DMS153 treated with DMSO at 0.1 percent for 48 hours (cell line): ENCODE measurements at regions not wholly inside any gene's neighbourhood (a gene's known extent, or its start where the extent isn't known, plus 50 kb on each side); places are given as distances from the start of the nearest gene placed in this dataset.

ENCODE experiments used
- DNase-seq: peaks from one replicate; lab custom pipeline; 2025; ENCODE audit not compliant: unreplicated experiment; lab: John Stamatoyannopoulos, UW

DNA sequence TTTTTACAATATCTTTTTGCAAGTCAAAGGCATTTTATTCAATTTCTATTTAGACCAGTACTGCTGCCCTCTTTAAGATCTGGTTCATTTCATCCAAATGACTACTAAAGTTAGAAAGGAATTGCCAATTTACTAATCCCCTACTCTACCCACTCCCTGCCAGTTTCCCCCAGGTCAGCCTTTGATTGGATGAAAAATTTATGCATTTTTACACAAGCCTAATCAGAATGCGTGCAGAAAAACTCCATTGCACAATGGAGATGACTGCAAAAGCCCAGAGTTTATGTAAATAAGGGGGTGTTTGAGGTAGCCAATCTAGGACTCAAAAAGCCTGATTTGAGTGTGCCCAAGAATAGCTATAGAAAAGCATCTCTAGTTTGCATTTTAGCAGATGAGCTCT, 310.6 kb downstream of the PABPC4L start:
- DNase-seq = no peak

DNA sequence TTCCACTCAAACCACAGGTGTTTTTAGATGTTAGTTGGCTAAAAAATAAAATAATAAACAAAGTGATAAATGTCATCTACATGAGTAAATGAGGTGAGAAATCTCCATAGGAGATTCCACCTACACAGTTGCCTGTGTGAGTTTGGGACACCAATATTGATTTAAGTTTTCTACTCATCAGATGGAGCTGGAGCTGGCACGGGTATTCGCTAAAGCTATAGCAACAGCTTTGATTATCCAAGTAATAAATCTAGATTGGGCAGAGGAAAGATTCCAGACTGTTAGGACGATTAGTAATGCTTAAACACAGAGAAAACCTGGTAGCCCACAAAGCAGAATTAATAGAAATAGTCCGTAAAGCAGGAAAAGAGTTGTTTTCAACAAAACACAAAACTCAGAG, 313.9 kb downstream of the PABPC4L start:
- no peak for DNase-seq

DNA sequence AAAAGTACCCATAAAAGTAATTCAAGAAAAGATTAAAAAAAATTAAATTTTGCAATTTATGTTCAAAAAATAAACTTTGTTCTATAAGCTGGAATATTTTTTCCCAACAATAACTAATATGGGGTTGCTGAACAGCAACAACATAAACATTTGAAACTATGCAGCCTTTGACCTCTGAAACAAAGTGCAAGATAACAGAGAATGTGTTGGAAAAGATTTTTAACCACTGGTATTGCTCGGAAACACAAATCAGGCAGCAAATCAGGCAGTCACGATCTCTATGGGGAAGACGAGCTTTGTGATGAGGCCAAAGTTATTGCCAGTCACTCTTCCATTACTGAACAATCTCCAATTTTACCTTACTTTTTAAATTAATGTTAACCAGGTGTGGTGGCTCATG, 332.1 kb downstream of the PABPC4L start:
- DNase-seq = no peak

DNA sequence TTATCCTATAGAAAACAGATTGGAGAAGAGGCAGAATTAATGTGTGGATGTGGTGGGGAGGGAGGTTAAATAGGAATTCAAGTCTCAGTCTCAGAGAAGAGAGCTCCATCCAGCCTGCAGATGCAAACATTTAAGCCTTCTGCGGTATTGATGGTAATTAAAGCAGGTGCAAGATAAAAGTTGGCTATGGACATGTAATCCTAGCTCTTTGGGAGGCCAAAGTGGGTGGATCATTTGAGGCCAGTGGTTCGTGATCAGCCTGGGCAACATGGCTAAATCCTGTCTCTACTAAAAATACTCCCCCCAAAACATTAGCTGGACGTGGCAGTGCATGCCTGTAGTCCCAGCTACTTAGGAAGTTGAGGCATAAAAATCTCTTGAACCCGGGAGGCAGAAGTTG, 332.7 kb downstream of the PABPC4L start:
- no peak for DNase-seq

DNA sequence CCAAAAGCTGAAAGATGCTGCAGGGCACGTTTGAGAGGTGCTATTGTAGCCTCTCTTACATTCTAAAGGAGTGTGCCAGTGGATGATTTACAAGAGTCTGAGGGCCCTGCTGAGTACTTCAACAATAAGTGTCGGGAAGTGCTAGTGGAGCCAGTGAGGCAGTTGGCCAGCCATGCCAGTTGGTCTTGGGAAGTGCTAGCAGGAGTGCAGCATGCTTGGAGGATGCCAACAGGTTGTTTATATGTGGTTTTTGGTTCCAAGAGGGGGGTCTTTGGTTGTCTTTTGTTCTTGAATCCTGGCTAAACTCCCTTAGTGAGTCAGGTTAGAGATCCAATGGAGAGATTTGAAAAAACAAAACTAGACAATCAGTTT, 335.3 kb downstream of the PABPC4L start:
- DNase-seq = no peak

DNA sequence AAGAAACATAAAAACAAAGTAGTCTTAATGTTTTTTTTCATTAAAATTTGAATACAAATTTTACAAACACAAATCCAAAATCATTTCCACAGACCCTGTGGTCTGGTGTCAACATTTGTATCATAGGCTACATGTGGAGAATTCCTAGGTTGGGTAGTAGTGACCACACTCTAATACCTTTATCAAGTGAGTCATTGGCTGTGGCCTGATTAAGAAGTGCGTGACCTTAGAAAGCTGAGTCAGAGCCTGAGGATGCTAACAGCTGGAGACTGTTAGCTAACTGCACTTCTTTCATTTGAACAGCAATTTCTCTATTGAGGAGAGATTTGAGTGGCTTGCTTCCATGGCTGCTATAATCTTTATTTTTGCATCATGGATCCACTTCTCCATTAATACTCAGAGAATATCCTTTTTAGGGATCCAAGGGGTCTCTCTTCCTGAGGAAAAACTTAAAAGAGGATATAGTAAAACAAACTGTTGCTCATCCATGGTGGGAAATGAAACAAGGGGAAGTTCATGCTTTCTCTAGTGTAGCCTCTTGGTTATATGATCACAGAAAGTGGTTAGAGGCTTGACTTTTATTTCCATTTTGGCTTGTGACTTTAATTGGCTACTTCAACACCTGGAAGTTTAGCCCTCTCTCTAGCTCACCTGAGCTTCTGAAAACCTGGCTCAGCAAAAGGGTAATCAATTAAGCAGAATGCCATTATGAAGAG, 335.8 kb downstream of the PABPC4L start:
- no peak for DNase-seq

DNA sequence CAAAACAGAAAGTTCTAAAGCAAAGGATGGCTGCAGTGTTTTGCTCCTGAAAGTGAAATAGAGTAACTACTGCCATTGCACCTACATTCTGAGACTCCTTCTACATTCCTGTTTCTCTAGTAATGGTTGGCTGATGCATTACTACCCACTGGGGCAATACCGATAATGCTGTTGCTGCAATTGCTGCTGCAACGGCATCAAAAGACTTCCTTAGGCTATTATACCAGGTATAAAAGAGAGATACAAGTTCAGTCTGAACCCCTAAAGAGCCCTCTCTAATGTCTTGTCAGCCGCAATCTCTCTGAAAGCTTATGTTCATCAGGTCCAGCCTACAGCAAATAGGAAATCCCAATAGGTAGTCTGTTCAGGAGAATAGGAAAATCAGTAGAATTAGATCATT, 338.4 kb downstream of the PABPC4L start:
- DNase-seq = no peak

DNA sequence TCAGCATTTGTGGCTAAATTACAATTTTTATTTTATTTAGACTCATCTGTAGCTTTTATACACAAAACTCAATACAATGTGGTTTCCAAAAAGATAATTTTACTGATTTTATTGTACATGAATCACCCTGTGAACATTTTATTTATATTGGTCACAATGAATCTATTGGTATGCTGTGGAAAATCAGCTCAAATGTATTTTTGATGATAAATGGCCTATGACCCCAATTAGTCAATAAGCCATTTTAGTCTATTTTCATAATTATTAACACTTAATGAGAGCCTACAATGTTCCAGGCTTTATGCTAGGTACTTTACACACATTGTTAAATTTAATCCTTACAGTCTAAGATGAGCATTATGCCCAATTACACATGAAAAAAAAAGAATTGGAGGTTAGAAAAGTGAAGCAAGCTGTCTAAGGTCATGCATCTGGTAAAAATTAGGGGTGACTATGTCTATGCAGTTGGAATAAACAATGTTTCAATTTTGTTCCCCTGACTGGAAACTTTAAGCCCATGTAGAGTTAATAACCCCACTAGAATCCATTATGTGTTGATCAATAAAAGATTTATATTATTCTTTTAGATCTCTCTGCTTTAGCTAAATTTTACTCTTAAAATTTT, 344.7 kb downstream of the PABPC4L start:
- no peak for DNase-seq

DNA sequence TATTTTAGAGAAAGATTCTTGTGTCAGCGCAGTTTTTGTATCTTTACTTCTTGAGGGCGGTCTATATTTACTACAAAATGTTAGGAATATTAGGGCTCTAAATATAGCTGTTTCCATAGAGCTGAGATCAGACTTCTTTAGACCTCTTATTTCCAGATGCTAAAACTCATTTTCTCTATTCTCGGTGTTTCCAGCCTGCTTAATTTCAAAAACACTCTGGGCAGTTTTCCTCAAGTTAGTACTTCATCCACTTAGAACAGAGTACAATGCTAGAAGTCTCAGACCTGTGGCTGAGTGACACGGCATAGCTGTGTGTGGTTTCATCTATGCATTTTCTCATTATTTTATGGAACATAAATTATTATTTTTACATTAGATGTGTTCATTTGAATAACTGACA, 346.6 kb downstream of the PABPC4L start:
- DNase-seq = no peak

DNA sequence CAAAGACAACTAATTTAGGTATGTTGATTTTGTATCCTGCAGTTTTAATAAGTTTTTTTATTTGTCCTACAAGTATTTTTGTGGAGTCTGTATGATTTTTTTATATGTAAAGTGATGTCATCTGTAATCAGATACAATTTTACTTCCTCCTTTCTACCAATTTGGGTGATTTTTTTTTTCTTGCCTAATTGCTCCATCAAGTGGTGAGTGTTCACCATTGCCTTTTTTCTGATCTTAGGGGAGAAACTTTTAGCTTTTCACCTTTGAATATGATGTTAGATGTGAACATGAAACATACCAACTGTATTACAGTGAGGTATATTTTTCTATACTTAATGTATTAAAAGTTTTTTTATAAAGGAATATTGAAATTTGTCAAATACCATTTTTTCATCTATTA, 362.3 kb downstream of the PABPC4L start:
- no peak for DNase-seq

DNA sequence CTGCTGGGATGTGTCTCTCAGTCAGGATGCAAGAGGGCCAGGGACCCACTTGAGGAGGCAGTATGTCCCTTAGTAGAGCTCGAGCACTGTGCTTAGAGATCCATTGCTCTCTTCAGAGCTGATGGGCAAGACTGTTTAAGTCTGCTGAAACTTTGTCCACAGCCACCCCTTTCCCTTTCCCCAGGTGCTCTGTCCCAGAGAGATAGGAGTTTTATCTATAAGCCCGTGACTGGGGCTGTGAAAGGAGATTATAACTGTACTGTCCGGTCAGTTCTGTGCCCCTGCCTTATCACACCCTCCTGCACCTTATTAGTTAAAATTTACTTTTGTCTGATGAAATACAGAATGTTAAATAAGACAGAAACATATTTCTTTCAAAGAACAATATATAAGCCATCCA, 378.4 kb downstream of the PABPC4L start:
- DNase-seq = no peak

DNA sequence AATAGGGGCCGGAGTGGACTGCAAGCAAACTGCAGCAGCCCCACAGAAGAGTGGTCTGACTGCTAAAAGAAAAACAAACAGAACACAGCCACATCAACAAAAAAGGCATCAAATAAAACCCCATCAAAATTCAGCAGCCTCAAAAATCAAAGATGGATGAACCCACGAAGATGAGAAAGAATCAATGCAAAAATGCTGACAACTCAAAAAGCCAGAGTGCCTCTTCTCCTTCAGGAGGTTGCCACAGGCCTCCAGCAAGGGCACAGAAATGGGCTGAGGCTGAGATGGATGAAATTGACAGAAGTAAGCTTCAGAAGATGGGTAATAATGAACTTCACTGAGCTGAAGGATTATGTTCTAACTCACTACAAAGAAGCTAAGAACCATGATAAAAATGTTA, 388.6 kb downstream of the PABPC4L start:
- DNase-seq = no peak

DNA sequence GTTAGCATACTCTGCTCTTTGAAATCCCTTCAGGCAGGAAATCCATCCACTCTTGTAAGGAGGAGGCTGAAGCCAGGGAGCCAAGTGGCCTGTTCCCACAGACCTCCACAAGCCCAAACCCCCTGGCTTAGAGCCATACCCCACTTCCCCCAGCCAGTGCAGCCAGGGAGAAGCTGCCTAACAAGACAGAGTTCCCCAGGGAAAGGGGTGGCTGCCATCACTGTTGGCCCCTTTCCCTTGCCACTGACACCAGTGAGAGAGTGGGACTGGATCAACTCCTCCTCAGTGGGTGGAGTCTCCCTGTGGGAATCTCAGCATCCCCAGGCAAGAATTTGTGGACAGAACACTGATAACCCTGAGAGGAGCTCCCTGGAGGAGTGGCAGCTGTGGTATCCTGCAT, 389.4 kb downstream of the PABPC4L start:
- DNase-seq = no peak

DNA sequence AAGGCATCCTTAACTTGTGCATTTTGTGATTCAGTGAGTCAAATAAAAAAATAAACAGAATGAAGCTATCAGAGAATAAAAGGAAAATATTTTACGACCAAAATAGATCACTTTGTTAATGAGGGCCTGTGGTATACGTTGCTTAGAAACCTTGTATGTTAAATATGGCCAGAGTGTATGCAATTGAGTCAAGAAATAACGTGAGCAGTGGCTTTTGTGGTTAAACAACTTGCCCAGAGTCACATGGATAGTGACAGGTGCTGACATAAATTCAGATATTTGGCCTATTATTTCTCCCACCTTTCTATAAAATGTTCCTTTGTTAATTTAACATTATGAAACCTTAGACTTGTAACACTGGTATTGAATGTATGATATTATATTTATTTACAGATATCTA, 393.4 kb downstream of the PABPC4L start:
- DNase-seq = peak; percentile 36

DNA sequence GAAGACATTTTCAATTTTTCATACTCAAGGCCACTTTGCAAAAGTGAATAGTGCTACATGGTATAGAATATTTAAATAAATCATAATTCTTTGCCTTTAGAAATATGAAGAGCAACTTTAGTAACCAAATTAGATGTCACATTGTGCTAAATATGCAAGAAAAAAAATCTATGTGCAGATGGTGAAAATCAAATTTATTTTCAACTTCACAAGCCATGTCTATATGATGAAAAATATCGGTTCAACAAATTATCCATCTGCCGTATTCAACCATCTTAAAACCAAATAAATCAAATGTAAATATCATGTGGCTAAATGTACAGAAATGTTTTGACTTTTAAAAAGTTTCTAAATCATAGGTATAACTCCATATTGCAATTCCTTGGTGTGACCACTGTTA, 398.2 kb downstream of the PABPC4L start:
- no peak for DNase-seq

DNA sequence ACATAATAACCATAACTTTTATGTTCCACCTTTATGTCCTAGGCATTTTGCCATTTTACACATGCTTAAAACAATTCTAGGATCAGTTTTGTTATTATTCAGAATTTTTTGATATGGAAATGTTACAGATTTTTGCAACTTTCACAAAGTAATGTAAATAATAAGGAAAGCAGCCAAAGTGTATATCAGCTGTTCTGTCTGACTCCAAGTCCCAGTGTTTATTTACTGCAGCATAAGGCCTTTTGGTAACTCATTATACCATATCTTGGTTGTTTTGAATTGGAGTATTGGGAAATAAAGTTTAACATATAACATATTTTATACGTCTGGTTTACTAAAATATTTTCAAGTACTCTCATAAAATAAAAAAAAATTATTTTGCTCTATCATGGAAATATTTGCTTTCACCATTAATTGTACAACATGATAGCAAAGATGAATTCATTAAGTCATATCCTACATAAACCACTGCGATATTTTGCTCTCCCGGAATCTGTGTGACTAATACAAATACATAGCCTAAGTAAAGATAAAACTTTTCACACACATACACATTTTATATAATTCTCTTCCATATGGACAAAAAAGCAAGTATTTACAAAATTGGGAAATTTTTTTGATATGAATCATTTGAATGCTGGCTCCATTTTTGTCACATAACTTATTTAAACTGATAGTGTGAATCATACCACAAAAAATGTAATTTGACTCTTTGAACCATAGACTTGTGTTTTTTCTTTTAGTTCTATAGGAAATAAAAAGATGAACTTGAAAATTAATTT, 399.0 kb downstream of the PABPC4L start:
- DNase-seq = no peak

DNA sequence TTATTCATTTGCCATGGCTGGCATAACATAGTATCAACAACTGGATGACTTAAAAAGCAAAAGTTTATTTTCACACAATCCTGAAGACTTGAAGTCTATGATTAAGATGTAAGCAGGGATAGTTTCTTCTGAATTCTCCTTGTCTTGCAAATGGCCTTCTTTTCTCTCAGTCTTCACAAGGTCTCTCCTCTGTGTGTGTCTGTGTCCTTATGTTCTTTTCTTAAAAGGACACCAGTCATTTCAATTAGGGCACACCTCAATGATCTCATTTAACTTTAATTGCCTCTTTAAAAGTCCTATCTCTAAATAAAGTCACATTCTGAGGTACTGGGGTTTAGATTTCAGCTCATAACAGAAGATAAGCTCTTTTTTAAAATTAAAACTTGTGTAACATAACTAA, 399.7 kb downstream of the PABPC4L start:
- no peak for DNase-seq

DNA sequence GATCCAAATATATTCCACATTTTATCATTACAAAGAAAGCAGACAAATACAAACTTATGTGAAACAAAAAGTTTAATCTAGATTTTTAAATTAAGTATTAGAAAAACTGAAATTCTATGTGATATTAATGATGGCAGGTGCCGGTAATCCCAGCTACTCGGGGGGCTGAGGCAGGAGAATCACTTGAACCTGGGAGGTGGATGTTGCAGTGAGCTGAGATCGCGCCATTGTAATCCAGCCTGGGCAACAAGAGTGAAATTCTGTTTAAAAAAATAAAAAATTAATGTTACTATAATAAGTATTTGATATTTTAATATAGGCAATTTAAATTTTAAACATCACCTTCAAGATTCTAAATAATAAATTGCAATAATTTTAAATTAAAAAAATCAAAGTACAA, 400.6 kb downstream of the PABPC4L start:
- no peak for DNase-seq

DNA sequence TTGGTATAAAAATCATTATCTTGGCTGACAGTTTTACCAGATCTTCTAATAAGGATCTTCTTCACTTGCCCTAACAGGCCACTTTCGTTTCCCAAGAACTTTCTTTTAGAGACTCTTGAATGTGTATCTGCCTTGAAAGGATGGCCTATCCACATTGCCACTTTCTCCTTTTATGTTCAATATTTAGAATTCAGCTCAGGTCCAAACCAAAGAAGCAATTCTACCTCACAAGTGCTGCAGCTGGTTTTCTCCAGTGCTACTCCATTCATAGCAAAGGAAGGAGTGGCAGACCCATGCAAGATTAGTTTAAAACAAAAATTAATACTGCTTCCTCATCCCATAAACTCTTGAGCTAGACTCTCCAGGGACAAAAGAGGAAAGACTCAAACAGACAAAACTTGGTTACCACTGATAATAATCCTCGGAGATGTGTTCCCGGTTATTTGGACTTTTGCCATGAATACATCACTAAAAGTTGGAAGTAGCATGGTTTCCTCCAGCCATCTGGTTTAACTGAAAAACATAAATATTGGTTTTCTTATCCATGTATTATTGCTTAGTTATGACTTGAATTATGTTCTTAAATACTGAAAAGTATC, 401.8 kb downstream of the PABPC4L start:
- no peak for DNase-seq

DNA sequence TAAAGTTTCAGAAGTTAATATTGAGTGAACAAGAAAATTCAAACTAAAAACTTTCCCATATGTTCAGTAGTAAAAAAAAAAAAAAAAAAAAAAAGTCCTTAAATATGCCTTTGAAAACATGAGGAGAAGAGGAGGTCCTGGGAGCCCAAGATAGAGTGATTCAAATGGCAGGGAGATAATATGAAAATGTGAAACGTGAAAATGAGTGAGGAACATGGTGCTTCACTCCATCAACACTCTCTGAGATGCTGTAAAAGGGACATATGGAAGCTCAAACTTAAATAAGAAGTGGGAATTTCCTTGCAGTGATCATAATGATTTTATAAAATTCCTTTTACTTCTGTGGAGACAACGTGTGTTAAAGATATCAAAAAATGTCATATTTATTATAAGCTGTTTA, 423.9 kb downstream of the PABPC4L start:
- no peak for DNase-seq

DNA sequence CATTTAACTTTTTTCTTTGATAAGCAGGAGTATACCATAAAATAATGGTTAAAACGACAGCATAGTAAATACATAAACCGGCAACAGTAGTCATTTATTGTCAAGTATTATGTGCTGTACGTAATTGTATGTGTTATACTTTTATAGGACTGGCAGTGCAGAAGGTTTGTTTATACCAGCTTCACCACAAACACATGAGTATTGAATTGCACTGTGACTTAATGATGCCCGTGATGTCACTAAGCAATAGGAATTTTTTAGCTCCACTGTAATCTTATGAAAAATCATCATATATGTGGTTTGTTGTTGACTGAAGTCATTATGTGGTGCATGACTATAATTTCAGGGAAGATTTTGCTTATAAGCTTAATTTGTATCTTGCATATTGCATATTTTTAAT, 424.6 kb downstream of the PABPC4L start:
- no peak for DNase-seq

DNA sequence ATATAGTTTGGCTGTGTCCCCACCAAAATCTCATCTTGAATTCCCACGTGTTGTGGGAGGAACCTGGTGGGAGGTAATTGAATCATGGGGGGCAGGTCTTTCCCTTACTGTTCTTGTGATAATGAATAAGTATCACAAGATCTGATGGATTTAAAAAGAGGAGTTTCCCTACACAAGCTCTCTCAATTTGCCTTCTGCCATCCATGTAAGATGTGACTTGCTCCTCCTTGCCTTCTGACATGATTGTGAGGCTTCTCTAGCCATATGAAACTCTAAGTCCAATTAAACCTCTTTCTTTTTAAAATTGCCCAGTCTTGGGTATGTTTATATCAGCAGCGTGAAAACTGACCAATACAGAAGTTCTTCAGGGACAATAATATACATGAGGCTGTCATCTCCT, 425.1 kb downstream of the PABPC4L start:
- no peak for DNase-seq
